WTC11 (cell line): ENCODE measurements at regions not wholly inside any gene's neighbourhood (a gene's known extent, or its start where the extent isn't known, plus 50 kb on each side); places are given as distances from the start of the nearest gene placed in this dataset.

Experiments used
- CTCF ChIP-seq: fragments of 200-600 bp; IDR thresholded peaks from 2 replicates; pipeline ENCODE4 v1.8.0; 2022; ENCODE audit warnings: antibody characterized with exemption
- ESRRA ChIP-seq: sonication (generic); formaldehyde crosslinking; IDR thresholded peaks from 2 replicates; pipeline ENCODE4 v1.8.1; 2022; ENCODE audit warnings: mild to moderate bottlenecking, missing genetic modification reagents, borderline replicate concordance
- GTF2I ChIP-seq: fragments of 250-450 bp; sonication (Bioruptor Pico); conservative IDR thresholded peaks from 2 replicates; pipeline ENCODE4 v1.4.0; 2021; ENCODE audit warnings: mild to moderate bottlenecking
- JUN ChIP-seq: sonication (generic); formaldehyde crosslinking; IDR thresholded peaks from 2 replicates; pipeline ENCODE4 v1.8.0; 2023; ENCODE audit warnings: mild to moderate bottlenecking, missing genetic modification reagents
- KAT7 ChIP-seq: sonication (generic); formaldehyde crosslinking; IDR thresholded peaks from 2 replicates; pipeline ENCODE4 v1.8.1; 2023; ENCODE audit warnings: missing genetic modification reagents, mild to moderate bottlenecking, borderline replicate concordance
- PRDM15 ChIP-seq: sonication (generic); formaldehyde crosslinking; IDR thresholded peaks from 2 replicates; pipeline ENCODE4 v1.8.0; 2022; ENCODE audit warnings: missing genetic modification reagents
- SP1 ChIP-seq: sonication (generic); formaldehyde crosslinking; conservative IDR thresholded peaks from 2 replicates; pipeline ENCODE4 v1.8.1; 2022; ENCODE audit warnings: missing genetic modification reagents
- TCF7 ChIP-seq: sonication (generic); formaldehyde crosslinking; IDR thresholded peaks from 2 replicates; pipeline ENCODE4 v1.8.0; 2022; ENCODE audit warnings: mild to moderate bottlenecking, low read depth, missing genetic modification reagents, moderate library complexity
- ZMAT4 ChIP-seq: fragments of 250-450 bp; sonication (Bioruptor Pico); IDR thresholded peaks from 2 replicates; pipeline ENCODE4 v1.9.0; 2021; ENCODE audit warnings: mild to moderate bottlenecking
- ZNF232 ChIP-seq: sonication (generic); formaldehyde crosslinking; IDR thresholded peaks from 2 replicates; pipeline ENCODE4 v1.8.0; 2022; ENCODE audit warnings: mild to moderate bottlenecking, missing genetic modification reagents
- TF ChIP-seq, protein P1 (sequence below): sonication (generic); formaldehyde crosslinking; IDR thresholded peaks from 2 replicates; pipeline ENCODE4 v1.8.0; 2023; ENCODE audit warnings: missing genetic modification reagents

DNA sequence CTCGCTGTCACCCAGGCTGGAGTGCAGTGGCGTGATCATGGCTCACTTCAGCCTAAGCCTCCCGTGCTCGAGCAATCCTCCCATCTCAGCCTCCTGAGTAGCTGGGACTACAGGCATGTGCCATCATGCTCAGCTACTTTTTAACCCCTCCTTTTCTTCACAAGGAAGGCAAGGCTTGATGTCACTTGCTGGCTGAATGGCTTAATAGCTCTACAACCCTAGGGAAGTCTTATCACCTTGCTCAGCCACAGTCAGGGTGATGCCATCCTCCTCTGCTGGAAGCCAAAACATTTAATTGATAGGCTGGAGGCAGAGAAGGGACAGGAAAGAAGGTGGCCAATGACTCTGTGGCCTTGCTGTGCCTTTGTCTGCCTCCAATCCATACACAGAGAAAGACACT lies 131.9 kb downstream of the MED15 start:
- TF ChIP-seq CTCF (no peak), ESRRA (no peak), TCF7 (CRISPR knock-in tag) (no peak), ZNF232 (CRISPR knock-in tag) (no peak), ZMAT4 (CRISPR knock-in tag) (no peak), SP1 (CRISPR knock-in tag) (no peak), JUN (no peak), PRDM15 (no peak), GTF2I (CRISPR knock-in tag) (no peak), KAT7 (no peak)
- TF ChIP-seq, protein P1, sequence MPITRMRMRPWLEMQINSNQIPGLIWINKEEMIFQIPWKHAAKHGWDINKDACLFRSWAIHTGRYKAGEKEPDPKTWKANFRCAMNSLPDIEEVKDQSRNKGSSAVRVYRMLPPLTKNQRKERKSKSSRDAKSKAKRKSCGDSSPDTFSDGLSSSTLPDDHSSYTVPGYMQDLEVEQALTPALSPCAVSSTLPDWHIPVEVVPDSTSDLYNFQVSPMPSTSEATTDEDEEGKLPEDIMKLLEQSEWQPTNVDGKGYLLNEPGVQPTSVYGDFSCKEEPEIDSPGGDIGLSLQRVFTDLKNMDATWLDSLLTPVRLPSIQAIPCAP (CRISPR knock-in tag) = no peak
